Body of pancreas (tissue), 4 donors: ENCODE measurements at regions not wholly inside any gene's neighbourhood (a gene's known extent, or its start where the extent isn't known, plus 50 kb on each side); places are given as distances from the start of the nearest gene placed in this dataset.

Source experiments
- ATAC-seq: fragments of 150-250 bp; one replicate; pipeline ENCODE4 v1.9.1; 2016
- DNase-seq, 4 donors: peaks; one replicate each; pipeline ENCODE4 v3.0.0-alpha.2; 2019
- H3K27ac ChIP-seq, 4 donors: fragments of 200-600 bp; sonication (generic); 1 replicate in 3 of 4; 2 replicates in 1 of 4; pipeline versions ENCODE4 v1.5.1 to v1.6.1; 2016 to 2019; ENCODE audit warnings: mild to moderate bottlenecking in 1 of 4, mixed read lengths in 1 of 4, moderate library complexity in 1 of 4
- H3K27me3 ChIP-seq, 2 donors: fragments of 200-600 bp; sonication (generic); one replicate each; pipeline ENCODE4 v1.6.0; 2016; ENCODE audit warnings: mild to moderate bottlenecking in 1 of 2
- H3K36me3 ChIP-seq, 2 donors: fragments of 200-600 bp; sonication (generic); replicated peaks in 1 of 2; 2 replicates each; pipeline ENCODE4 v1.5.1; 2016; ENCODE audit warnings: low read depth in 2 of 2; ENCODE audit not compliant: insufficient read depth in 1 of 2
- H3K4me1 ChIP-seq: fragments of 200-600 bp; sonication (generic); one replicate; pipeline ENCODE4 v1.6.0; 2016
- H3K4me3 ChIP-seq, 2 donors: fragments of 200-600 bp; sonication (generic); 1 replicate in 1 of 2; 2 replicates in 1 of 2; pipeline ENCODE4 v1.5.1; 2016 to 2019
- H3K9me3 ChIP-seq, 3 donors: fragments of 200-600 bp; sonication (generic); 1 replicate in 2 of 3; 2 replicates in 1 of 3; pipeline ENCODE4 v1.5.1; 2016
- CTCF ChIP-seq, 7 experiments: fragments of 450-650 bp in 4 of 7; fragments of 200-600 bp in 3 of 7; sonication (generic) in 3 of 7; IDR thresholded peaks; one replicate each; pipeline ENCODE4 v1.5.1; 2016 to 2019; ENCODE audit warnings: antibody characterized with exemption in 7 of 7
- POLR2A ChIP-seq, 3 donors: fragments of 450-650 bp; IDR thresholded peaks; one replicate each; pipeline ENCODE4 v1.6.1; 2016; ENCODE audit warnings: antibody characterized with exemption in 3 of 3, mild to moderate bottlenecking in 2 of 3
- WGBS, 2 donors: methylation state at CpG; one replicate each; pipeline ENCODE4 v1.1.5; 2017; 5-methylcytosine and 5-hydroxymethylcytosine counted together
- intact Hi-C: fragments of 100-400 bp; cut with DNase I; formaldehyde crosslinking; loops from one replicate; pipeline ENCODE4 v1.15.1; 2023

GRCh38 chr5:123753180-123753936 is 241.4 kb downstream of the CSNK1G3 start:
- Histone ChIP-seq H3K27me3 (no peaks in the 10 kb centered on the region), H3K36me3 (no peaks in the 10 kb centered on the region), H3K4me3 (no peak overlapping the region), H3K27ac (no peak overlapping the region), H3K9me3 (no peaks in the 10 kb centered on the region), H3K4me1 (peaks cover 21% of the 10 kb centered on the region)
- no peak for ATAC-seq
- WGBS, 2 donors, result 55 to 63% methylated on average over 3 of the region's 3 CpGs
- intact Hi-C loops, result no loop called here
- no peak for DNase-seq
- TF ChIP-seq POLR2A (IDR thresholded peaks at IDR 0.05), result no peak
- no peak for TF ChIP-seq CTCF (IDR thresholded peaks at IDR 0.05)

GRCh38 chr5:123752552-123753179 is 240.7 kb downstream of the CSNK1G3 start:
- peaks cover 21% of the 10 kb centered on the region for H3K4me1 ChIP-seq
- DNase-seq, result no peak
- H3K9me3 ChIP-seq, result no peaks in the 10 kb centered on the region
- intact Hi-C loops, result no loop called here
- ATAC-seq, result no peak
- WGBS, 2 donors, result 88 to 90% methylated on average over 5 of the region's 5 CpGs
- no peak overlapping the region for H3K27ac ChIP-seq
- no peaks in the 10 kb centered on the region for H3K36me3 ChIP-seq
- no peaks in the 10 kb centered on the region for H3K27me3 ChIP-seq
- TF ChIP-seq CTCF (IDR thresholded peaks at IDR 0.05) (no peak), POLR2A (IDR thresholded peaks at IDR 0.05) (no peak)
- H3K4me3 ChIP-seq, result no peak overlapping the region

- intact Hi-C loops, result no loop called here
- DNase-seq (no peak), ATAC-seq (no peak)
- TF ChIP-seq POLR2A (IDR thresholded peaks at IDR 0.05) (no peak), CTCF (IDR thresholded peaks at IDR 0.05) (no peak)
- H3K4me1 ChIP-seq, result peaks cover 21% of the 10 kb centered on the region
- no peak overlapping the region for H3K27ac ChIP-seq
- 94 to 95% methylated on average over 3 of the region's 3 CpGs for WGBS, 2 donors
- H3K9me3 ChIP-seq, result no peaks in the 10 kb centered on the region
- no peaks in the 10 kb centered on the region for H3K27me3 ChIP-seq
- H3K4me3 ChIP-seq, result no peak overlapping the region
- no peaks in the 10 kb centered on the region for H3K36me3 ChIP-seq
Observed at GRCh38 chr5:123751670-123752069, 239.7 kb downstream of the CSNK1G3 start.

- no peak overlapping the region for H3K4me3 ChIP-seq
- DNase-seq (no peak), ATAC-seq (no peak)
- H3K36me3 ChIP-seq, result no peaks in the 10 kb centered on the region
- TF ChIP-seq POLR2A (IDR thresholded peaks at IDR 0.05), result no peak
- no peak for TF ChIP-seq CTCF (IDR thresholded peaks at IDR 0.05)
- intact Hi-C loops, result no loop called here
- 88 to 100% methylated on average over 1 of the region's 1 CpG for whole genome bisulfite sequencing, 2 donors
- no peaks in the 10 kb centered on the region for H3K4me1 ChIP-seq
- H3K27me3 ChIP-seq, result no peaks in the 10 kb centered on the region
- H3K9me3 ChIP-seq, result no peaks in the 10 kb centered on the region
- H3K27ac ChIP-seq, result no peak overlapping the region
Observed at GRCh38 chr5:123748239-123748638, 236.3 kb downstream of the CSNK1G3 start.
